Uterus (tissue), 2 donors: ENCODE measurements at regions not wholly inside any gene's neighbourhood (a gene's known extent, or its start where the extent isn't known, plus 50 kb on each side); places are given as distances from the start of the nearest gene placed in this dataset. TPM values are rescaled to one million over a fixed set of nuclear protein-coding genes. Genes with fewer than 3 reads are reported as not detected.
A peak's percentile ranks its signal among the peaks of the same experiment; 100 is the strongest.

Source experiments
- microRNA counts, 2 donors: library from miRNA; unstranded; fragments of <30 nt; microRNA quantifications; one replicate each; lab custom pipeline; 2016 to 2017
- microRNA-seq: library from miRNA; unstranded; fragments of <30 nt; microRNA quantifications from one replicate; pipeline ENCODE4, GENCODE V29; 2016; ENCODE audit warnings: borderline microRNAs expressed, borderline replicate concordance
- small RNA-seq: library from RNA; depleted of rRNA; stranded (forward); fragments of <200 nt; gene quantifications from one replicate; pipeline ENCODE3, GENCODE V24; 2016

MicroRNAs encoded in the stretch of these regions (microRNA counts, 767-probe panel; counts per million panel counts)
- microRNA hsa-miR-920 (lab: Ali Mortazavi, UCI), result 0 counts per million in 2 donors

Small RNA genes lying in the stretch of these regions (microRNA-seq; reads per million reads assigned to microRNA genes)
- gene MIR920, result not detected

Small RNA genes lying in the stretch of these regions (small RNA-seq; reads per million reads assigned to genes)
- gene MIR920, result not detected
- gene RN7SL38P, result 0.79 reads per million, percentile 33 among the genes with 10 or more reads in this experiment
